OCI-LY1 (cell line): ENCODE measurements at regions not wholly inside any gene's neighbourhood (a gene's known extent, or its start where the extent isn't known, plus 50 kb on each side); places are given as distances from the start of the nearest gene placed in this dataset.

ENCODE experiments used
- H2AFZ ChIP-seq: fragments of 200-600 bp; sonication (generic), shearing (Covaris generic); 2 replicates; pipeline ENCODE4 v1.6.0; 2014; ENCODE audit warnings: antibody characterized with exemption, mild to moderate bottlenecking, low read length
- H3F3A ChIP-seq: fragments of 200-600 bp; sonication (generic), shearing (Covaris generic); 2 replicates; pipeline ENCODE4 v1.6.0; 2014; ENCODE audit warnings: mild to moderate bottlenecking, antibody characterized with exemption, low read length, moderate library complexity; ENCODE audit not compliant: insufficient read depth
- H3K27ac ChIP-seq: fragments of 200-600 bp; sonication (generic); 2 replicates; pipeline ENCODE4 v1.5.1; 2014; ENCODE audit warnings: low read length, mixed run types, mild to moderate bottlenecking, low read depth; ENCODE audit not compliant: poor library complexity, severe bottlenecking
- H3K27me3 ChIP-seq: fragments of 200-600 bp; sonication (generic); 2 replicates; pipeline ENCODE4 v1.6.0; 2014; ENCODE audit warnings: antibody characterized with exemption, mild to moderate bottlenecking, low read length, moderate library complexity; ENCODE audit not compliant: insufficient read depth
- H3K36me3 ChIP-seq: fragments of 200-600 bp; sonication (generic); 2 replicates; pipeline ENCODE4 v1.6.1; 2014; ENCODE audit warnings: mild to moderate bottlenecking, antibody characterized with exemption, low read length, moderate library complexity, mixed read lengths; ENCODE audit not compliant: insufficient read depth
- H3K4me1 ChIP-seq: fragments of 200-600 bp; sonication (generic); 2 replicates; pipeline ENCODE4 v1.5.1; 2014; ENCODE audit warnings: mild to moderate bottlenecking, low read length, moderate library complexity; ENCODE audit not compliant: insufficient read depth, severe bottlenecking
- H3K4me2 ChIP-seq: fragments of 200-600 bp; sonication (generic), shearing (Covaris generic); 2 replicates; pipeline ENCODE4 v1.6.1; 2014; ENCODE audit warnings: low read length
- H3K4me3 ChIP-seq: fragments of 200-600 bp; sonication (generic); 2 replicates; pipeline ENCODE4 v1.5.1; 2014; ENCODE audit warnings: low read length, low read depth, mild to moderate bottlenecking, mixed read lengths; ENCODE audit not compliant: poor library complexity, severe bottlenecking
- H3K79me2 ChIP-seq: fragments of 200-600 bp; shearing (Covaris generic); 2 replicates; pipeline ENCODE4 v1.6.1; 2016; ENCODE audit warnings: mixed run types, low read length, mixed read lengths; ENCODE audit not compliant: insufficient read depth
- H3K9ac ChIP-seq: fragments of 200-600 bp; sonication (generic), shearing (Covaris generic); 2 replicates; pipeline ENCODE4 v1.6.1; 2014; ENCODE audit warnings: mild to moderate bottlenecking, low read length, mixed read lengths
- H3K9me2 ChIP-seq: fragments of 200-600 bp; sonication (generic), shearing (Covaris generic); 2 replicates; pipeline ENCODE4 v1.6.1; 2014; ENCODE audit warnings: low read depth, mild to moderate bottlenecking, low read length, mixed read lengths
- H3K9me3 ChIP-seq: fragments of 200-600 bp; shearing (Covaris generic); 2 replicates; pipeline ENCODE4 v1.6.1; 2014; ENCODE audit warnings: low read length, mixed read lengths
- H4K20me1 ChIP-seq: fragments of 200-600 bp; sonication (generic), shearing (Covaris generic); 2 replicates; pipeline ENCODE4 v1.6.0; 2016; ENCODE audit warnings: mild to moderate bottlenecking, low read length; ENCODE audit not compliant: insufficient read depth
- CTCF ChIP-seq: fragments of 200-600 bp; sonication (generic), shearing (Covaris generic); IDR thresholded peaks from 2 replicates; pipeline ENCODE4 v1.5.1; 2017; ENCODE audit warnings: mild to moderate bottlenecking, antibody characterized with exemption, low read length, moderate library complexity, mixed read lengths
- EZH2 ChIP-seq: fragments of 200-600 bp; sonication (generic), shearing (Covaris generic); IDR thresholded peaks from 2 replicates; pipeline ENCODE4 v1.8.0; 2017; ENCODE audit warnings: borderline replicate concordance, mixed run types, mild to moderate bottlenecking, antibody characterized with exemption, low read length, moderate library complexity, mixed read lengths

GRCh38 chr18:78156466-78156865, 823.2 kb upstream of the SALL3 start:
- Histone ChIP-seq H3K36me3 (no peaks in the 10 kb centered on the region), H3K4me1 (no peaks in the 10 kb centered on the region), H3K4me3 (no peak overlapping the region), H3K27me3 (no peaks in the 10 kb centered on the region), H3K9me2 (no peaks in the 10 kb centered on the region), H3K79me2 (no peaks in the 10 kb centered on the region), H2AFZ (no peak overlapping the region), H3K9me3 (no peaks in the 10 kb centered on the region), H3K9ac (no peak overlapping the region), H3K27ac (no peak overlapping the region), H3K4me2 (no peak overlapping the region), H4K20me1 (no peaks in the 10 kb centered on the region), H3F3A (no peaks in the 10 kb centered on the region)
- TF ChIP-seq EZH2 (no peak), CTCF (no peak)

GRCh38 chr18:78158943-78159342, 820.7 kb upstream of the SALL3 start:
- Histone ChIP-seq H3K4me1 (no peaks in the 10 kb centered on the region), H3K27me3 (no peaks in the 10 kb centered on the region), H3K9me3 (no peaks in the 10 kb centered on the region), H3K4me3 (no peak overlapping the region), H3F3A (no peaks in the 10 kb centered on the region), H3K27ac (no peak overlapping the region), H3K4me2 (no peak overlapping the region), H2AFZ (no peak overlapping the region), H3K9ac (no peak overlapping the region), H3K9me2 (no peaks in the 10 kb centered on the region), H3K36me3 (no peaks in the 10 kb centered on the region), H3K79me2 (no peaks in the 10 kb centered on the region), H4K20me1 (no peaks in the 10 kb centered on the region)
- TF ChIP-seq EZH2 (no peak), CTCF (no peak)

DNA sequence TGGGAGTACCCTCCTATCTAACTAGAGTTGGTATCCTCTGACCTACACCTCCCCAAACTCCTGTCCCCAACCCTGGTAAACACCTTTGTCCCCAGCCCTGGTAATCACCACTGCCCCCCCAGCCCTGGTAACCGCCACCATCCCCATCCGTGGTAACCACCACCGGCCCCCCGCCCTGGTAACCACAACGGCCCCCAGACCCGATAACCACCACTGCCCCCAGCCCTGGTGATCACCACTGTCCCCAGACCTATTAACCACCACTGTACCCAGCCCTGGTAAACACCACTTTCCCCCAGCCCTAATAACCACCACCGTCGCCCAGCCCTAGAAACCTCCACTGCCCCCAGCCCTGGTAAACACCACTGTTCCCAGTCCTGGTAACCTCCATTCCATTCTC, 820.2 kb upstream of the SALL3 start:
- Histone ChIP-seq H3K9me2 (no peaks in the 10 kb centered on the region), H2AFZ (no peak overlapping the region)

More for the DNA sequence above, 820.2 kb upstream of the SALL3 start:
- H4K20me1 ChIP-seq, result no peaks in the 10 kb centered on the region
- H3K36me3 ChIP-seq, result no peaks in the 10 kb centered on the region
- H3K27ac ChIP-seq, result no peak overlapping the region
- H3K4me3 ChIP-seq, result no peak overlapping the region
- no peak overlapping the region for H3K4me2 ChIP-seq
- H3K9me3 ChIP-seq, result no peaks in the 10 kb centered on the region
- no peaks in the 10 kb centered on the region for H3K4me1 ChIP-seq
- TF ChIP-seq EZH2 (no peak), CTCF (no peak)
- H3K27me3 ChIP-seq, result no peaks in the 10 kb centered on the region
- H3K9ac ChIP-seq, result no peak overlapping the region
- H3F3A ChIP-seq, result no peaks in the 10 kb centered on the region
- H3K79me2 ChIP-seq, result no peaks in the 10 kb centered on the region
